K562 (cell line): ENCODE measurements at regions not wholly inside any gene's neighbourhood (a gene's known extent, or its start where the extent isn't known, plus 50 kb on each side); places are given as distances from the start of the nearest gene placed in this dataset.

Source experiments
- ATAC-seq: fragments of 200-7000 bp; cut with Tn5 transposase; 3 replicates; pipeline ENCODE4 v1.9.1; 2020; ENCODE audit warnings: moderate library complexity
- BruUV-seq: library from RNA; stranded (reverse); fragments of 400-500 nt; replicated peaks from 2 replicates; lab custom pipeline; 2021; lab: Mats Ljungman, UMichigan
- CTCF ChIA-PET: fragments of 300-600 bp; formaldehyde crosslinking; extraction: SDS; loops from one replicate; lab custom pipeline; 2021; ENCODE audit warnings: low intra/inter-chr PET ratio; lab: Yijun Ruan, JAX
- POLR2A ChIA-PET: fragments of 300-600, 350-650 bp; sonication (Branson Sonifier 250); formaldehyde crosslinking; extraction: SDS; loops from one replicate; lab custom pipeline; 2021; ENCODE audit warnings: antibody characterized with exemption, inconsistent platforms; lab: Yijun Ruan, JAX
- DNase-seq, 4 experiments: peaks; one replicate each; pipeline versions ENCODE4 v3.0.0 to v3.0.0-alpha.2; 2011 to 2018; ENCODE audit warnings: low spot score in 3 of 4, mixed read lengths in 3 of 4; ENCODE audit errors: extremely low read depth in 1 of 4
- FAIRE-seq: peaks from 2 replicates; lab custom pipeline; 2011; peaks lifted over from hg19 to GRCh38; lab: Jason Lieb, UNC
- H2AFZ ChIP-seq: 2 replicates; pipeline ENCODE4 v1.6.0; 2011; ENCODE audit warnings: low read depth, low read length, control low read depth, inconsistent platforms
- H3K27ac ChIP-seq: fragments of 200-600 bp; 3 replicates; pipeline ENCODE4 v1.8.0; 2011; ENCODE audit warnings: low read depth, mild to moderate bottlenecking, control low read depth, inconsistent platforms, low read length, moderate library complexity, mixed read lengths; ENCODE audit errors: extremely low read depth
- H3K27me3 ChIP-seq, 2 experiments: fragments of 300-600 bp in 1 of 2; 2 replicates in 1 of 2; 3 replicates in 1 of 2; pipeline versions ENCODE4 v1.6.0 to v1.8.0; 2011; ENCODE audit warnings: inconsistent platforms in 2 of 2, low read length in 2 of 2, mild to moderate bottlenecking in 1 of 2, mixed read lengths in 1 of 2, moderate library complexity in 1 of 2; ENCODE audit not compliant: control insufficient read depth in 2 of 2, insufficient read depth in 2 of 2
- H3K36me3 ChIP-seq: fragments of 300-600 bp; 3 replicates; pipeline ENCODE4 v1.8.0; 2011; ENCODE audit warnings: mild to moderate bottlenecking, low read length, inconsistent platforms; ENCODE audit not compliant: control insufficient read depth, insufficient read depth
- H3K4me1 ChIP-seq, 2 experiments: fragments of 200-600 bp in 1 of 2; replicated peaks in 1 of 2; 2 replicates in 1 of 2; 3 replicates in 1 of 2; pipeline versions ENCODE4 v1.5.1 to v1.8.0; 2011; ENCODE audit warnings: inconsistent platforms in 2 of 2, low read length in 2 of 2, mild to moderate bottlenecking in 1 of 2, mixed read lengths in 1 of 2, moderate library complexity in 1 of 2; ENCODE audit not compliant: control insufficient read depth in 2 of 2, insufficient read depth in 2 of 2
- H3K4me2 ChIP-seq: 2 replicates; pipeline ENCODE4 v1.6.1; 2011; ENCODE audit warnings: low read length, control low read depth, inconsistent platforms, mixed read lengths; ENCODE audit not compliant: insufficient read depth
- H3K4me3 ChIP-seq: fragments of 200-600 bp; sonication (generic), shearing (Covaris generic); 2 replicates; pipeline ENCODE4 v1.5.1; 2016; ENCODE audit warnings: control low read depth, inconsistent platforms
- H3K79me2 ChIP-seq: fragments of 200-600 bp; 3 replicates; pipeline ENCODE4 v1.8.0; 2011; ENCODE audit warnings: low read length, inconsistent platforms; ENCODE audit not compliant: control insufficient read depth, insufficient read depth
- H3K9ac ChIP-seq, 2 experiments: 2 replicates each; pipeline versions ENCODE4 v1.6.0 to v1.6.1; 2011; ENCODE audit warnings: low read depth in 2 of 2, low read length in 2 of 2, control low read depth in 1 of 2, inconsistent platforms in 1 of 2, mild to moderate bottlenecking in 1 of 2, mixed read lengths in 1 of 2; ENCODE audit not compliant: insufficient read depth in 1 of 2
- H3K9me1 ChIP-seq: one replicate; pipeline ENCODE4 v1.6.0; 2011; ENCODE audit warnings: inconsistent platforms, mild to moderate bottlenecking, low read length, moderate library complexity; ENCODE audit not compliant: control insufficient read depth, insufficient read depth
- H3K9me3 ChIP-seq: replicated peaks from 2 replicates; pipeline ENCODE4 v1.5.1; 2011; ENCODE audit warnings: low read depth, low read length, inconsistent platforms; ENCODE audit not compliant: control insufficient read depth, insufficient read depth
- H4K20me1 ChIP-seq: replicated peaks from 2 replicates; pipeline ENCODE4 v1.6.1; 2011; ENCODE audit warnings: low read length, inconsistent platforms, mixed read lengths; ENCODE audit not compliant: control insufficient read depth, insufficient read depth
- BCLAF1 ChIP-seq, 2 experiments: fragments of 450-650 bp in 1 of 2; IDR thresholded peaks; 2 replicates each; pipeline ENCODE4 v1.6.1; 2011 to 2017; ENCODE audit warnings: low read depth in 2 of 2, antibody characterized with exemption in 1 of 2, borderline replicate concordance in 1 of 2, low read length in 1 of 2, mild to moderate bottlenecking in 1 of 2, mixed read lengths in 1 of 2; ENCODE audit not compliant: control insufficient read depth in 1 of 2
- BHLHE40 ChIP-seq: IDR thresholded peaks from 2 replicates; pipeline ENCODE4 v1.6.1; 2011; ENCODE audit warnings: low read length, improper control_type of control experiment
- CREB1 ChIP-seq, 2 experiments: sonication (generic) in 1 of 2; formaldehyde crosslinking in 1 of 2; IDR thresholded peaks; 2 replicates each; pipeline versions ENCODE4 v1.6.1 to v1.8.0; 2012 to 2022; ENCODE audit warnings: inconsistent platforms in 1 of 2, mild to moderate bottlenecking in 1 of 2, missing genetic modification reagents in 1 of 2, moderate library complexity in 1 of 2
- NCOA2 ChIP-seq, 2 experiments: fragments of 450-650 bp; IDR thresholded peaks; 2 replicates each; pipeline ENCODE4 v1.6.1; 2018; ENCODE audit warnings: mild to moderate bottlenecking in 2 of 2, moderate library complexity in 1 of 2; ENCODE audit not compliant: partially characterized antibody in 2 of 2
- POLR2B ChIP-seq: fragments of 450-650 bp; IDR thresholded peaks from 2 replicates; pipeline ENCODE4 v1.6.1; 2018; ENCODE audit warnings: low read depth; ENCODE audit not compliant: partially characterized antibody
- XRCC5 ChIP-seq: fragments of 200-400 bp; formaldehyde crosslinking; IDR thresholded peaks from 2 replicates; pipeline ENCODE4 v1.6.1; 2017; ENCODE audit warnings: low read depth, mild to moderate bottlenecking, low read length
- ZNF184 ChIP-seq: sonication (generic); formaldehyde crosslinking; IDR thresholded peaks from 2 replicates; pipeline ENCODE4 v1.5.0; 2020; ENCODE audit warnings: missing genetic modification reagents
- WGBS: fragments of 100-300 bp; shearing (Covaris generic); methylation state at CpG from one replicate; pipeline ENCODE4 v1.1.6; 2016; ENCODE audit warnings: low coverage, mixed read lengths; ENCODE audit not compliant: insufficient coverage; ENCODE audit errors: missing lambda C conversion rate; 5-methylcytosine and 5-hydroxymethylcytosine counted together
- in situ Hi-C: fragments of 300-500 bp; cut with MboI; formaldehyde crosslinking; loops from 4 replicates; pipeline ENCODE4 v1.15.0; 2018; ENCODE audit warnings: inconsistent platforms, mixed read lengths
- intact Hi-C: fragments of 100-400 bp; cut with micrococcal nuclease; formaldehyde crosslinking; loops from 2 replicates; pipeline ENCODE4 v1.14.2; 2022

- no peak for TF ChIP-seq XRCC5
- TF ChIP-seq NCOA2 (IDR thresholded peaks at IDR 0.05; ENCODE audit: partially characterized antibody in 2 of 2): peak in 1 of 2 experiments; percentile 96
- H3K27ac ChIP-seq: no peak overlapping the region
- H3K36me3 ChIP-seq: no peaks in the 10 kb centered on the region
- ATAC-seq (no peak), FAIRE-seq (no peak), DNase-seq (no peak)
- 9% methylated on average over 1 of the region's 1 CpG for WGBS
- H3K9me1 ChIP-seq: no peaks in the 10 kb centered on the region
- no peaks in the 10 kb centered on the region for H3K4me1 ChIP-seq
- intact Hi-C loops: no loop called here
- ChIA-PET CTCF (no interaction called here), POLR2A (no interaction called here)
- no TSS peak for BruUV-seq
- H3K9me3 ChIP-seq: no peaks in the 10 kb centered on the region
- H3K4me2 ChIP-seq: no peak overlapping the region
- H2AFZ ChIP-seq: no peak overlapping the region
- in situ Hi-C loops: no loop called here
- no peaks in the 10 kb centered on the region for H3K27me3 ChIP-seq
- H3K4me3 ChIP-seq: no peak overlapping the region
- no peak overlapping the region for H3K9ac ChIP-seq
- H3K79me2 ChIP-seq: no peaks in the 10 kb centered on the region
- H4K20me1 ChIP-seq: no peaks in the 10 kb centered on the region
These were observed 355.9 kb upstream of the RBFOX1 start for GRCh38 chr16:6976716-6977115.

- Histone ChIP-seq H3K79me2 (no peaks in the 10 kb centered on the region), H3K9me3 (no peaks in the 10 kb centered on the region), H2AFZ (no peak overlapping the region), H3K36me3 (no peaks in the 10 kb centered on the region), H3K9ac (no peak overlapping the region), H3K4me3 (no peak overlapping the region), H3K4me2 (no peak overlapping the region), H4K20me1 (no peaks in the 10 kb centered on the region; the same call in 1 of the 2 replicates), H3K27ac (no peak overlapping the region), H3K4me1 (no peaks in the 10 kb centered on the region), H3K9me1 (no peaks in the 10 kb centered on the region), H3K27me3 (no peaks in the 10 kb centered on the region)
- ChIA-PET POLR2A (no interaction called here), CTCF (no interaction called here)
- WGBS: 0% methylated on average over 3 of the region's 3 CpGs
- DNase-seq (no peak), ATAC-seq (no peak), FAIRE-seq (no peak)
- in situ Hi-C loops: no loop called here
- BruUV-seq: no TSS peak
- intact Hi-C loops: no loop called here
- TF ChIP-seq BHLHE40 (no peak), BCLAF1 (IDR thresholded peaks at IDR 0.05; ENCODE audit: borderline replicate concordance in 1 of 2, control insufficient read depth in 1 of 2, low read depth in 2 of 2, low read length in 1 of 2) (no peak), ZNF184 (no peak), CREB1 (IDR thresholded peaks at IDR 0.05) (no peak), CREB1 (CRISPR knock-in tag; IDR thresholded peaks at IDR 0.05) (no peak), POLR2B (no peak)
These were observed 362.3 kb upstream of the RBFOX1 start for GRCh38 chr16:6970171-6970857.
